Right atrium auricular region (tissue), 2 donors: ENCODE measurements at regions not wholly inside any gene's neighbourhood (a gene's known extent, or its start where the extent isn't known, plus 50 kb on each side); places are given as distances from the start of the nearest gene placed in this dataset.
A peak's percentile ranks its signal among the peaks of the same experiment; 100 is the strongest.
"Not testable (repeated sequence)": the region's sequence is repeated elsewhere in the genome, so short reads cannot be mapped to it uniquely, and the experiment has no call there.

Experiments used
- DNase-seq: peaks from one replicate; pipeline ENCODE4 v3.0.0-alpha.2; 2019; ENCODE audit warnings: low spot score
- H3K27ac ChIP-seq, 2 donors: fragments of 200-600 bp; sonication (generic); 1 replicate in 1 of 2; 2 replicates in 1 of 2; pipeline ENCODE4 v1.5.1; 2016 to 2019
- H3K27me3 ChIP-seq, 2 donors: fragments of 200-600 bp; sonication (generic); one replicate each; pipeline versions ENCODE4 v1.5.1 to v1.6.0; 2017 to 2019
- H3K36me3 ChIP-seq: fragments of 200-600 bp; sonication (generic); one replicate; pipeline ENCODE4 v1.5.1; 2016
- H3K4me1 ChIP-seq, 2 donors: fragments of 200-600 bp; sonication (generic); one replicate each; pipeline versions ENCODE4 v1.5.1 to v1.6.0; 2017 to 2019
- H3K4me3 ChIP-seq, 2 donors: fragments of 200-600 bp; sonication (generic); 1 replicate in 1 of 2; 2 replicates in 1 of 2; pipeline ENCODE4 v1.5.1; 2017 to 2019; ENCODE audit warnings: mild to moderate bottlenecking in 1 of 2, moderate library complexity in 1 of 2
- H3K9me3 ChIP-seq, 2 donors: fragments of 200-600 bp; sonication (generic); one replicate each; pipeline ENCODE4 v1.5.1; 2019
- TF ChIP-seq, protein P1 (sequence below), 2 donors: fragments of 200-600 bp; sonication (generic); IDR thresholded peaks; one replicate each; pipeline ENCODE4 v1.5.1; 2019; ENCODE audit warnings: antibody characterized with exemption in 2 of 2

- H3K27me3 ChIP-seq: no peaks in the 10 kb centered on the region
- no peak for DNase-seq
- no peaks in the 10 kb centered on the region for H3K9me3 ChIP-seq
- TF ChIP-seq, protein P1, sequence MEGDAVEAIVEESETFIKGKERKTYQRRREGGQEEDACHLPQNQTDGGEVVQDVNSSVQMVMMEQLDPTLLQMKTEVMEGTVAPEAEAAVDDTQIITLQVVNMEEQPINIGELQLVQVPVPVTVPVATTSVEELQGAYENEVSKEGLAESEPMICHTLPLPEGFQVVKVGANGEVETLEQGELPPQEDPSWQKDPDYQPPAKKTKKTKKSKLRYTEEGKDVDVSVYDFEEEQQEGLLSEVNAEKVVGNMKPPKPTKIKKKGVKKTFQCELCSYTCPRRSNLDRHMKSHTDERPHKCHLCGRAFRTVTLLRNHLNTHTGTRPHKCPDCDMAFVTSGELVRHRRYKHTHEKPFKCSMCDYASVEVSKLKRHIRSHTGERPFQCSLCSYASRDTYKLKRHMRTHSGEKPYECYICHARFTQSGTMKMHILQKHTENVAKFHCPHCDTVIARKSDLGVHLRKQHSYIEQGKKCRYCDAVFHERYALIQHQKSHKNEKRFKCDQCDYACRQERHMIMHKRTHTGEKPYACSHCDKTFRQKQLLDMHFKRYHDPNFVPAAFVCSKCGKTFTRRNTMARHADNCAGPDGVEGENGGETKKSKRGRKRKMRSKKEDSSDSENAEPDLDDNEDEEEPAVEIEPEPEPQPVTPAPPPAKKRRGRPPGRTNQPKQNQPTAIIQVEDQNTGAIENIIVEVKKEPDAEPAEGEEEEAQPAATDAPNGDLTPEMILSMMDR (IDR thresholded peaks at IDR 0.05): no peak
- H3K36me3 ChIP-seq: no peaks in the 10 kb centered on the region
- no peaks in the 10 kb centered on the region for H3K4me1 ChIP-seq
- no peak overlapping the region for H3K4me3 ChIP-seq
- peak overlapping the region in 1 of 2 donors; percentile 27 for H3K27ac ChIP-seq
Measured at GRCh38 chr1:192907545-192908243, 98.9 kb downstream of the RGS2 start.

DNA sequence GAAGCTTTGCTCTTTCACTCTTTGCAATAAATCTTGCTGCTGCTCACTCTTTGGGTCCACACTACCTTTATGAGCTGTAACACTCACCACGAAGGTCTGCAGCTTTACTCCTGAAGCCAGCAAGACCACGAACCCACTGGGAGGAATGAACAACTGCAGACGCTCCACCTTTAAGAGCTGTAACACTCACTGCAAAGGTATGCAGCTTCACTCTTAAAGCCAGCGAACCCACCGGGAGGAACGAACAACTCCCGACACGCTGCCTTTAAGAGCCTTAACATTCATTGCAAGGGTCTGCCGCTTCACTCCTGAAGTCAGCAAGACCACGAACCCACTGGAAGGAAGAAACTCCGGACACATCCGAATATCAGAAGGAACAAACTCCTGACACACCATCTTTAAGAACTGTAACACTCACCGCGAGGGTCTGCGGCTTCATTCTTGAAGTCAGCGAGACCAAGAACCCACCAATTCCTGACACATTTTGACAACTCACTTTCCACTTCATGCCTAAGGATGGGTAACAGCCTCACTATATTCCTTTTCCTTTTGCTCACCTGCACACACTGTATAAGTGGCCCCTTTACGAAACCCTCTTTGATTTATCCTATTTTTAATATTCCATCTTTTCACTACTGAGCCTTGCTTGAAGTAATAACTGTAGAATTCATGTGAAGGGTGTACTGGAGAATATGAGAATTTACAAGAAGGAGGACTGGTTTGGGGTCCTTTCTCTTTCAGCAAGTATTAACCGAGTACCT, 103.2 kb downstream of the RGS2 start:
- not testable (repeated sequence) for H3K27ac ChIP-seq, DNase-seq, H3K4me3 ChIP-seq, H3K4me1 ChIP-seq, H3K36me3 ChIP-seq, H3K27me3 ChIP-seq, H3K9me3 ChIP-seq

GRCh38 chr1:192913683-192914082, 104.8 kb downstream of the RGS2 start:
- no peak overlapping the region for H3K27ac ChIP-seq
- no peak overlapping the region for H3K4me3 ChIP-seq
- H3K9me3 ChIP-seq: no peaks in the 10 kb centered on the region
- no peaks in the 10 kb centered on the region for H3K27me3 ChIP-seq
- no peak for DNase-seq
- TF ChIP-seq, protein P1 (IDR thresholded peaks at IDR 0.05): no peak
- H3K36me3 ChIP-seq: no peaks in the 10 kb centered on the region
- no peaks in the 10 kb centered on the region for H3K4me1 ChIP-seq

DNA sequence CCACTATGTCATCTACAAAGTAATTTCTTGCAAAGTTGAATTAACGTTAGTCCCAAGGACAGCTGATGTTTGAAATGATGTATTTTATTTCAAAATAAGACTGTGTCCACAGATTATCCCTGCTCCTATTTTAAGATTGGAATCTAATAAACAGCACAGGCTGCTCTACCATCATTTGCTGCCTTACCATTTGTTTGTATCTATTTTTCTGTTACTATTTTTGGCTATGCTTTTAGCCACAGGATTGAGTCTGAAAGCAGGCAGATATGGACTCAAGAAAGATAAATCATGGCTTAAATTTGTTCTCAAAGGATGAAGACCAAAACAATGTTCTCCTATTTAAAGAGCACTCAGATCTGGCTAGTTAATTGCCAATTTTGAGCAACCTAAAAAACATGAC, 105.3 kb downstream of the RGS2 start:
- TF ChIP-seq, protein P1 (IDR thresholded peaks at IDR 0.05): no peak
- DNase-seq: no peak
- Histone ChIP-seq H3K4me1 (no peaks in the 10 kb centered on the region), H3K36me3 (no peaks in the 10 kb centered on the region), H3K9me3 (no peaks in the 10 kb centered on the region), H3K4me3 (no peak overlapping the region), H3K27ac (no peak overlapping the region), H3K27me3 (no peaks in the 10 kb centered on the region)

- Histone ChIP-seq H3K9me3 (no peaks in the 10 kb centered on the region), H3K27me3 (no peaks in the 10 kb centered on the region), H3K36me3 (no peaks in the 10 kb centered on the region), H3K4me1 (no peaks in the 10 kb centered on the region), H3K27ac (no peak overlapping the region), H3K4me3 (no peak overlapping the region)
- no peak for DNase-seq
- TF ChIP-seq, protein P1 (IDR thresholded peaks at IDR 0.05): no peak
Measured at GRCh38 chr1:192914696-192915095, 105.9 kb downstream of the RGS2 start.

- H3K27me3 ChIP-seq: no peaks in the 10 kb centered on the region
- H3K4me1 ChIP-seq: no peaks in the 10 kb centered on the region
Measured at GRCh38 chr1:192916021-192916420, 107.2 kb downstream of the RGS2 start.

More at GRCh38 chr1:192916021-192916420, 107.2 kb downstream of the RGS2 start:
- no peak overlapping the region for H3K27ac ChIP-seq
- no peaks in the 10 kb centered on the region for H3K36me3 ChIP-seq
- no peak overlapping the region for H3K4me3 ChIP-seq
- no peak for DNase-seq
- H3K9me3 ChIP-seq: no peaks in the 10 kb centered on the region
- TF ChIP-seq, protein P1 (IDR thresholded peaks at IDR 0.05): no peak
